Activated CD4-positive, alpha-beta memory T cell treated with anti-CD3 and anti-CD28 coated beads for 36 hours (primary cell): ENCODE measurements at regions not wholly inside any gene's neighbourhood (a gene's known extent, or its start where the extent isn't known, plus 50 kb on each side); places are given as distances from the start of the nearest gene placed in this dataset.
"Not testable (repeated sequence)": the region's sequence is repeated elsewhere in the genome, so short reads cannot be mapped to it uniquely, and the experiment has no call there.

ENCODE experiments used
- CTCF ChIA-PET: fragments of 350-600 bp; sonication (Branson Sonifier 250); formaldehyde crosslinking; loops from one replicate; lab custom pipeline; 2021; ENCODE audit warnings: antibody characterized with exemption, inconsistent platforms; lab: Charles Lee
- POLR2A ChIA-PET: fragments of 350-600 bp; sonication (Branson Sonifier 250); formaldehyde crosslinking; loops from one replicate; lab custom pipeline; 2021; ENCODE audit warnings: antibody characterized with exemption; lab: Charles Lee
- DNase-seq: peaks from one replicate; pipeline ENCODE4 v3.0.0-alpha.2; 2020
- H3K27ac Mint-ChIP-seq: one replicate; pipeline ENCODE4 v1.8.0; 2021; ENCODE audit warnings: mixed read lengths
- H3K27me3 Mint-ChIP-seq: one replicate; pipeline ENCODE4 v1.8.0; 2021; ENCODE audit warnings: mixed read lengths
- H3K36me3 Mint-ChIP-seq: one replicate; pipeline ENCODE4 v1.8.0; 2021; ENCODE audit warnings: mixed read lengths
- H3K4me1 Mint-ChIP-seq: one replicate; pipeline ENCODE4 v1.8.0; 2021; ENCODE audit warnings: low read depth, mixed read lengths
- H3K4me3 Mint-ChIP-seq: one replicate; pipeline ENCODE4 v1.8.0; 2021; ENCODE audit warnings: mild to moderate bottlenecking, mixed read lengths
- H3K9me3 Mint-ChIP-seq: one replicate; pipeline ENCODE4 v1.8.0; 2021; ENCODE audit warnings: mixed read lengths
- intact Hi-C: fragments of 100-400 bp; cut with micrococcal nuclease; formaldehyde crosslinking; loops from one replicate; pipeline ENCODE4 v1.15.1; 2023

DNA sequence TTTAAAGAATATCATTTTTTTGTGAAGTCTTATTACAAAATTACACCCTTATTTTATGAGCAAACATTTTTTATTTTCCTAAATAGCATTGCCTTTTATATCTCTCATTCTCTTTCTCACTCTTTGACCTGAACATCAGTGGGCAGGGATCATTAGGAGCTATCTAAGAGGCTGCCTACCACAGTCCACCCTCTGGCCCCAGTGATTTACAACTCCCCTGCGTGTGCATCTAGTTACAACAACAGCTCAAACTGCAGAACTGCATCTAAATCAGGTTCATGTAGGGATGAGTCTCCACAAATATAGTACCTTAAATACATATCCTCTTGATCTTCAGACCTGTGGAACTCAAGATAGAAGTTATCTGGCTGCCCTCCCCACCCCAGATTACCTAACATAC is 172.4 kb upstream of the CXCR4 start:
- Mint-ChIP-seq H3K9me3 (no peaks in the 10 kb centered on the region), H3K27me3 (no peaks in the 10 kb centered on the region), H3K4me3 (no peak overlapping the region), H3K4me1 (peaks cover 15% of the 10 kb centered on the region), H3K27ac (no peak overlapping the region), H3K36me3 (no peaks in the 10 kb centered on the region)
- intact Hi-C loops: no loop called here
- no peak for DNase-seq
- ChIA-PET CTCF (no interaction called here), POLR2A (no interaction called here)

DNA sequence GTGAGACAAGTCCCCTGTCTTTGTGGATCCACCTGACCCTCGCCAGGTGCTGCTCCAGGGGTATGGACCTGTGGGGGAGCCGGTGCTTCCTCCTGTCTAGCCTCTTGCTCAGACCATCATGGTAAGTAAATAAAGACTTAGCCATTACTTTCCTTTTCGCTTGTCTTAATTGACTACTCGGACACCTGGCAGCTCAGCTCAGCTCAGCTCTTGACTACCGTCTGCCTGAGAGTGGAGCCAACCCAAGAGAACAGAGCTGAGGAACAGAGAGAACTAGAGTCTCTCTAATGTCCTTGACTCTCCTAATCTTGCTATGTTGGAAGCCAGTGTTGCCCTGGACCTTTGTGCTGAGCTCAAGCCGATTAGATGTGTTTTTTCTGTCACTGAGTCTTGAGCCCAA is 170.3 kb upstream of the CXCR4 start:
- H3K4me1 Mint-ChIP-seq: peaks cover 29% of the 10 kb centered on the region
- intact Hi-C loops: no loop called here
- H3K27me3 Mint-ChIP-seq: no peaks in the 10 kb centered on the region
- DNase-seq: no peak
- CTCF ChIA-PET: no interaction called here
- POLR2A ChIA-PET: interaction anchor here (0.6 kb wide), 1 partner anchor 102 kb away, joined by 3 read pairs; no protein-coding TSS in a partner anchor
- H3K9me3 Mint-ChIP-seq: no peaks in the 10 kb centered on the region
- no peak overlapping the region for H3K27ac Mint-ChIP-seq
- no peak overlapping the region for H3K4me3 Mint-ChIP-seq
- no peaks in the 10 kb centered on the region for H3K36me3 Mint-ChIP-seq

DNA sequence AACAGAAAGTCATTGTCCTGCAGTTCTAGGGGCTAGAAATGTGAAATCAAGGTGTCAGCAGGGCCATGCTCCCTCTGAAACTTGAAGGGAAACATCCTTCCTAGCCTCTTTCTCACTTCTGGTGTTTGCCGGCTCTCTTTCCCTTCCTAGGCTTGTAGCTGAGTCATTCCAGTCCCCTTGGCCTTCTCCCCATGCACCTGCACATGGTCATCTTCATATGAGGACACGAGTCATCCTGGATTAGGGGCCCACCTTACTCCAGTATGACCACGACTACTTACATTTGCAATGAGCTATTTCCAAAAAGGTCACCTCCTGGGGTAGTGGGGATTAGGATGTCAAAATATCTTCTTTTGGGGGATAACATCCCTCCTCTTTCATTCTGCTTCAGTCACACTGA is 168.5 kb upstream of the CXCR4 start:
- H3K36me3 Mint-ChIP-seq: no peaks in the 10 kb centered on the region
- POLR2A ChIA-PET: no interaction called here
- no peak overlapping the region for H3K27ac Mint-ChIP-seq
- H3K9me3 Mint-ChIP-seq: no peaks in the 10 kb centered on the region
- H3K27me3 Mint-ChIP-seq: no peaks in the 10 kb centered on the region
- DNase-seq: no peak
- CTCF ChIA-PET: no interaction called here
- peaks cover 36% of the 10 kb centered on the region for H3K4me1 Mint-ChIP-seq
- intact Hi-C loops: no loop called here
- H3K4me3 Mint-ChIP-seq: no peak overlapping the region

DNA sequence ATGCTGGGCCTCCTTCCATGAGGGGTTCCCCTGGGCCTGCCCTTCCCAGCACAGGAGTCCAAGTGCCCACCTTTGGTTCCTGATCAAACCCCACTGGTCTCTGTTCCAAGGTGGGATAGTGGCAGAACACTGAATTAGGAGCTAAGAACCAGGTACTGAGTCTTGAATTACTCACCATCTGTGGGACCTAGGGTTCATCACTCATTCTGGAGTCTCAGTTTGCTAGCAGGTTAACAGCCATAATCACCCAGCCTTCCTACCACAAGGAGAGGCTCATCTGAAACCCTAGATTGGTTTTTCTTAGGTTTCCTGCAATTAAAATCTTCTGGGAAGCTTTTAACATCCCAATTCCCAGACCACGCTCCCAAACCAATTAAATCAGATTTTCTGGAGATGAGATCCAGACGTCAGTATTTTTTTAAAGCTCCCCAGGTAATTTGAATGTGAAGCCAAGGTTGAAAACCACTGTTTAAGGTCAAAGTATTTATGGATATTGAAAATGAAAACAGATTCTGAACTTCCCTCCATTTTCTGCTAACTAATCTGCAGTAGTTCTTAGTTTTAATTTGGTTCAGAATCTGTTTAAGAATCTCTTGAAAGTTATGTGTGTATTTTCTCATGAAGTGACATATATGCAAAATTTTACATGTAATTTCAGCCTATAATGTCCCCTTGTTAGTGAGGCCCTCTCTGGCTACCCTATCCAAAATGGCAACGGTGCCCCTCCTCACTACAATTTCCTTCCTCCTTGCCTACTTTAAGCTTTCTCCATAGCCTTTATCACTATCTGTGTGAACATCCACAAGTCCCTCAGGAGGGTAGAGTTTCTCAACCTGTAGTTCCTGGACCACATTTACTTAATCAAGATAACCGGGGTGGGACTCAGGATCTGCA is 166.5 kb upstream of the CXCR4 start:
- Mint-ChIP-seq H3K27me3 (no peaks in the 10 kb centered on the region), H3K4me1 (peaks cover 44% of the 10 kb centered on the region), H3K36me3 (no peaks in the 10 kb centered on the region), H3K9me3 (no peaks in the 10 kb centered on the region), H3K4me3 (no peak overlapping the region), H3K27ac (peak overlapping the region; percentile 25)
- POLR2A ChIA-PET: no interaction called here
- CTCF ChIA-PET: interaction anchor here (0.8 to 1.0 kb wide), 2 partner anchors 46 to 100 kb away, joined by 3 read pairs; no protein-coding TSS in a partner anchor
- intact Hi-C loops: no loop called here
- no peak for DNase-seq

DNA sequence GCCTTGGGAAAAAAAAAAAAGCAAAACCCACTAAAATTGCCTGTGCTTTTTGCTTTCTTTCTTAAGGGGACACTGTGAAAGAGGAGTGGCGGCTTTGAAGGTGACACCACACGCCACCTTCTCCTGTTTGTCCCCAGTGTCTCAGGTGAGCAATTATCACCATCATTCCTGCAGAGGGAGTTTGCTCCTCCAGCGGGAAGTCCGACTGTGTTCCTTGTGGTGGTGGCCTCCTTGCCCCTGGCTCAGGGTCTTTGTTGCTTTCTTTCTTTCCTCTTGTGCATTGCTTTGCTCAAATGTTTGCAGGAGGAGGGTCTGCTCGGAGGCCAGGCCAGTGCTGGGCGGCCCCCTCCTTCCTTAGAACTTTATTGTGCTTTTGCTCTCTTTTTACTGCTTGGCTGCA is 164.3 kb upstream of the CXCR4 start:
- ChIA-PET POLR2A (interaction anchor here (0.9 to 1.5 kb wide), 2 partner anchors 45 to 81 kb away, joined by 3 to 4 read pairs; no protein-coding TSS in a partner anchor), CTCF (interaction anchor here (1.0 kb wide), 1 partner anchor 102 kb away, joined by 3 read pairs; no protein-coding TSS in a partner anchor)
- Mint-ChIP-seq H3K27ac (no peak overlapping the region), H3K27me3 (no peaks in the 10 kb centered on the region), H3K4me1 (peaks cover 44% of the 10 kb centered on the region), H3K4me3 (no peak overlapping the region), H3K9me3 (no peaks in the 10 kb centered on the region), H3K36me3 (no peaks in the 10 kb centered on the region)
- intact Hi-C loops: no loop called here
- DNase-seq: no peak

DNA sequence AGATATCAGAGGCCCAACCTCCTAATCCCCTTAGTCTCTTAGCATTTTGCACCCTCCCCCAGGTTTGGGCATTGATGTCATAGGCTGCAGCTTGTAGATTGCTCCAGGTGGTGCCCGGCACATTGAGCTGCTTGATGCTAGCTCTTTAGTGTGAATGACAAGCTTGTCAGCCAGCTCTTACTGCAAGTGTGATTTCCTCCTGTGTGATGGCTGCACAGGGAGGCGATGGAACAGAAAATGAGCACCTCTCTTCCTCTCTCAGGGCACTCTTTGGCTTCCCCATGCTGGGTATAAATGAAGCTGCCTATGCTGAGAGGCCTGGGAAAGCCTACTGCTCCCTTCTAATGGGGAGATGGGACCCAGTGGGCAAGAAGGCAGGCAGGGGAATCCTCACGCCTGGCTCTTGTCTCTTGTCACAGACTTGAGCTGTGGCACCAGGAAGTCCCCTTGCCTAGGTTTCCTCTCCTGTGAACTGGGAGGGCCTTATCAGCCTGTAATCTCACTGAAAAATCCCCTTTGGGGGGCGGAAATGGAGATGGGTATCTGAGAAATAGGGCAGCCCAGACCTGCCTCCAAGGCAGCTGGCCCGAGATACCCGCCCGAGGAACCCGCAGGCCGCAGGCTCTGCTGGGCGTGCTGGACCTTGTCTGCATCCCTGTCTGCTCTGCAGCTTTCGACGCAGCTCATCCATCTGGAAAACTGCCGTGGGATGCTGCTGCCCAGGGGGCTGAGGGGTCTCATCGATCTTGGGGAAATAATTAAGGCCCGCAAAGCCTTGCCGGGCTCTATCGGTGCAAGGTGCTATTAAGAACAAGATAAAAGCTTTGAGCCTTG is 163.5 kb upstream of the CXCR4 start:
- ChIA-PET CTCF (interaction anchor here (0.7 to 1.1 kb wide), 3 partner anchors 26 to 103 kb away, joined by 3 read pairs; no protein-coding TSS in a partner anchor), POLR2A (interaction anchor here (0.6 to 1.5 kb wide), 3 partner anchors 46 to 101 kb away, joined by 3 to 4 read pairs (median 3); no protein-coding TSS in a partner anchor)
- intact Hi-C loops: loop anchor here (2.0 kb wide), 1 partner anchor 45 kb away; no protein-coding TSS in a partner anchor
- H3K36me3 Mint-ChIP-seq: no peaks in the 10 kb centered on the region
- peak overlapping the region; percentile 70 for H3K27ac Mint-ChIP-seq
- H3K4me1 Mint-ChIP-seq: peaks cover 42% of the 10 kb centered on the region
- no peak overlapping the region for H3K4me3 Mint-ChIP-seq
- H3K9me3 Mint-ChIP-seq: no peaks in the 10 kb centered on the region
- DNase-seq: peak; percentile 64
- H3K27me3 Mint-ChIP-seq: no peaks in the 10 kb centered on the region

DNA sequence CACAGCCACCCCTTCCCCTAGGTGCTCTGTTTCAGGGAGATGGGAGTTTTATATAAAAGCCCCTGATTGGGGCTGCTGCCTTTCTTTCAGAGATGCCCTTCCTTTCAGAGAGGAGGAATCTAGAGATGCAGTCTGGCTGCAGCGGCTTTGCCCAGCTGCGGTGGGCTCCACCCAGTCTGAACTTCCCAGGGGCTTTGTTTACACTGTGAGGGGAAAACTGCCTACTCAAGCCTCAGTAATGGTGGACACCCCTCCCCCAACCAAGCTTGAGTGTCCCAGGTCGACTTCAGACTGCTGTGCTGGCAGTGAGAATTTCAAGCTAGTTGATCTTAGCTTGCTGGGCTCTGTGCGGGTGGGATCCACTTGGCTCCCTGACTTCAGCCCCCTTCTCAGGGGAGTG is 148.4 kb upstream of the CXCR4 start:
- H3K36me3 Mint-ChIP-seq, H3K27me3 Mint-ChIP-seq, H3K4me3 Mint-ChIP-seq, H3K27ac Mint-ChIP-seq, H3K4me1 Mint-ChIP-seq, intact Hi-C loops, CTCF ChIA-PET, DNase-seq: not testable (repeated sequence)
- H3K9me3 Mint-ChIP-seq: peaks cover 27% of the 10 kb centered on the region
- POLR2A ChIA-PET: interaction anchor here (1.0 kb wide), 1 partner anchor 11 kb away, joined by 3 read pairs; no protein-coding TSS in a partner anchor

DNA sequence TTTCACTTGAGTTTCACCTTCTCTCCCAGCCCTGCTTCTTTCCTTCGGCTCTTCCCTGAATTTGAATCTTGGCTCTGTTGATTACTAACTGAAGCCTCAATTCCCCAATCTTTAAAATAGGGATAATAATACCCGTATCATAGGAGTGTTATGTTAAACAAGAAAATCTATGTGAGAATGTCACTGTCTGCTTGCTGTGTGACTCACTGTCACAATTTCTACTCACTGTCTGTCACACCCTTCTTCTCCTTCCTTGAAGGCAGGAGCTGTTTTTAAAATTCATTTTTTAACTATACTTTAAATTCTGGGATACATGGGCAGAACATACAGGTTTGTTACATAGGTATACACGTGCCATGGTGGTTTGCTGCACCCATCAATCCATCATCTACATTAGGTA is 141.6 kb upstream of the CXCR4 start:
- H3K27me3 Mint-ChIP-seq: no peaks in the 10 kb centered on the region
- peaks cover 5% of the 10 kb centered on the region for H3K9me3 Mint-ChIP-seq
- POLR2A ChIA-PET: no interaction called here
- intact Hi-C loops: no loop called here
- H3K36me3 Mint-ChIP-seq: peaks cover 3% of the 10 kb centered on the region
- H3K4me3 Mint-ChIP-seq: no peak overlapping the region
- H3K4me1 Mint-ChIP-seq: peaks cover 19% of the 10 kb centered on the region
- DNase-seq: no peak
- CTCF ChIA-PET: no interaction called here
- no peak overlapping the region for H3K27ac Mint-ChIP-seq

DNA sequence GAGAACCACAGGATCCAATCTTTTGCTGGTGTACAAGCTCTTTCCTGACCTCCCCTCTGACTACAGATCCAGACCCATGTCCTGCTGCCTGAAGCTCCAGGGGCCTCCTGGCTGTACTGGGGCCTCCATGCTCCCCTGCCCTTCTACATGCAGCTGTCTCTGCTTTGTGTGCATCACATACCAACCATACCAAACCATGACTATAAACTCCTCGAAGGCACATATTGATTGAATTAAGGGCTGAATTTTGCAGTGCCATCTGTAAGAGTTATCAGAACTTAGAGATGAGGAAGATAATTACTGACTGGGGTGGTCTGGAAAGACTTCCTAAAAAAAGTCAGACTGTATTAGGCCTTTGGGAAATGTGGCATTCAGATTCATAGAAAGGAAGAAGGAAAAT is 139.9 kb upstream of the CXCR4 start:
- H3K4me1 Mint-ChIP-seq: peaks cover 19% of the 10 kb centered on the region
- no peaks in the 10 kb centered on the region for H3K27me3 Mint-ChIP-seq
- no peak overlapping the region for H3K27ac Mint-ChIP-seq
- ChIA-PET CTCF (no interaction called here), POLR2A (interaction anchor here (0.9 kb wide), 1 partner anchor 10 kb away, joined by 3 read pairs; no protein-coding TSS in a partner anchor)
- intact Hi-C loops: no loop called here
- DNase-seq: no peak
- no peaks in the 10 kb centered on the region for H3K9me3 Mint-ChIP-seq
- no peak overlapping the region for H3K4me3 Mint-ChIP-seq
- no peaks in the 10 kb centered on the region for H3K36me3 Mint-ChIP-seq

DNA sequence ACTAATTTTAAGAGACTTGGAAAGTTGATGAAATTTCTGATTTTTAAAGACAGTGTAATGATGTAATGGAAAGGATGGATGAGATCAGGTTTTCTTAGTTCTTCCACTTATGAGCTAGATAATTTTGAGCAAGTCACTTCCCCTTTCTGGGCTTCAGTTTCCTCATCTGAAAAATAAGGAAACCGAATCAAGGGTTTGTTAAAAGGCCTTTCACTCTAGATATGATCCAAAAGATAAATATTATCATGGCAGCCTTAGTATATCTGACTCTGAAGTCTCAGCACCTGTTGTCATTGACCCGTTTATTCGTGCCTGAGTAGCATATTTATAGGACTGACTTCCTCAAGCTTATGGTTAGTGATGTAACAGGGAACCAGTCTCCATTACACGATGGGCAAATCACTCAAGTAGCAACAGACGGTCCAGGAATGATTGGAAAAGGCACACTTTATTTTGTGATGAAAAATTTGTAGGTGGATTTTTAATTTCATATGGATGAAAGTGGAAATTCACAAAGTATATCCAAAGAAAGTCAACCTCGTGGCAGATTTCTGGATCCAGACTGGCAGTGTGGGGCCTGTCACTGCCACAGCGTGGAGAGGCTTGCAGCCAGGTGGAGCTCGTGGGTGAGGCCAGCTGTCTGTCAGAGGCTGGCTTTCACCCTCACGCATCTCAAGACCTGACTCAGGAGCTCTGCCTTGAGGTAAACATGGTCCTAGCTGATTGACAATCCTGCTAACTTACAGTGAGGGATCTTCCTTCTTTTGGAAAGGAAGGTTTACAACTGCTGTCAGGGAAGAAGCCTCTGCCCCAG is 137.9 kb upstream of the CXCR4 start:
- H3K36me3 Mint-ChIP-seq: no peaks in the 10 kb centered on the region
- H3K27ac Mint-ChIP-seq: no peak overlapping the region
- H3K27me3 Mint-ChIP-seq: no peaks in the 10 kb centered on the region
- no peak overlapping the region for H3K4me3 Mint-ChIP-seq
- POLR2A ChIA-PET: no interaction called here
- CTCF ChIA-PET: interaction anchor here (0.9 to 1.5 kb wide), 5 partner anchors 13 to 341 kb away, joined by 3 to 6 read pairs (median 3); no protein-coding TSS in a partner anchor
- intact Hi-C loops: no loop called here
- DNase-seq: peak; percentile 43
- peaks cover 22% of the 10 kb centered on the region for H3K4me1 Mint-ChIP-seq
- no peaks in the 10 kb centered on the region for H3K9me3 Mint-ChIP-seq

DNA sequence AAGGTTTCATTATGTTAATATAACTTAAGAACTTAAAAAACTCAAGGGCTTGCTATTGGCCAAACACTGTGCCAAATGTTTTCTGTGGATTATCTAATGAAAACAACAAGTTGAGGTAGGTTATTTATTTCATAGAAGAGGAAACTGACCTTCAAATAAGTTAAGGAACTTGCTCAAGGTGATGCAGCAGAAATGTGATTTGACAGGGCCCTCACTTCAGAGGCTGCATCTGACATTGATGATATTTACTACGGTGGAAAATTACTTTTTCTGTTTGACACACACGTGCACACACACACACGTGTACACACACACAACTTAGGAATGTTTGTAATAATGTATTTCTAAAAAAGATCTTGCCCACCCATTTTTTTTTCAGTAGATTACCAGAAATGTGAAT is 137.2 kb upstream of the CXCR4 start:
- Mint-ChIP-seq H3K9me3 (no peaks in the 10 kb centered on the region), H3K27me3 (no peaks in the 10 kb centered on the region), H3K36me3 (no peaks in the 10 kb centered on the region), H3K27ac (peak overlapping the region; percentile 0), H3K4me1 (peaks cover 22% of the 10 kb centered on the region), H3K4me3 (no peak overlapping the region)
- DNase-seq: no peak
- intact Hi-C loops: no loop called here
- POLR2A ChIA-PET: no interaction called here
- CTCF ChIA-PET: interaction anchor here (1.5 kb wide), 2 partner anchors 26 to 121 kb away, joined by 3 to 4 read pairs; no protein-coding TSS in a partner anchor
